Astrocyte (in vitro differentiated cells and primary cell): ENCODE measurements at regions not wholly inside any gene's neighbourhood (a gene's known extent, or its start where the extent isn't known, plus 50 kb on each side); places are given as distances from the start of the nearest gene placed in this dataset.

Experiments
- EZH2 ChIP-seq: IDR thresholded peaks from 2 replicates; pipeline ENCODE4 v1.6.1; 2012; ENCODE audit warnings: mild to moderate bottlenecking, low read length, inconsistent platforms; ENCODE audit not compliant: insufficient read depth
- TF ChIP-seq, protein P1 (sequence below): IDR thresholded peaks from 2 replicates; pipeline ENCODE4 v1.5.1; 2011; ENCODE audit warnings: low read depth, mild to moderate bottlenecking, inconsistent platforms, low read length, moderate library complexity; ENCODE audit not compliant: insufficient read depth

DNA sequence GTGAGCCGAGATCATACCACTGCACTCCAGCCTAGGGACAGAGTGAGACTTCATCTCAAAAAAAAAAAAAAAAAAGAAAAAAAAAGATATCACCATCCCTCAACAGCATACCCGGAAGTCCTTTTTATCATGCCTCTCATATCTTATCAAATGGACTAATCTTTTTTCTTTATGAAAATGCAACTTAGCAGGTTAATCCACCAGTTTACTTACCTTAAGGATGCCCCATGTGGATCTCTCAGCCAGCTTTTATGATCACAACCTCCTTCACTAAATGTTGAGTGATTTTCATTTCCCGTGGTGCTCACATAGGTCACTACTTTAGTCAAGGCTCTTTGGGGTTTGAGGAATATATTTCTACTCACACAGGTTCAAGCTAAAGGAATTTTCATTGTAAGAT is 248.8 kb upstream of the TBX3 start:
- TF ChIP-seq, protein P1, sequence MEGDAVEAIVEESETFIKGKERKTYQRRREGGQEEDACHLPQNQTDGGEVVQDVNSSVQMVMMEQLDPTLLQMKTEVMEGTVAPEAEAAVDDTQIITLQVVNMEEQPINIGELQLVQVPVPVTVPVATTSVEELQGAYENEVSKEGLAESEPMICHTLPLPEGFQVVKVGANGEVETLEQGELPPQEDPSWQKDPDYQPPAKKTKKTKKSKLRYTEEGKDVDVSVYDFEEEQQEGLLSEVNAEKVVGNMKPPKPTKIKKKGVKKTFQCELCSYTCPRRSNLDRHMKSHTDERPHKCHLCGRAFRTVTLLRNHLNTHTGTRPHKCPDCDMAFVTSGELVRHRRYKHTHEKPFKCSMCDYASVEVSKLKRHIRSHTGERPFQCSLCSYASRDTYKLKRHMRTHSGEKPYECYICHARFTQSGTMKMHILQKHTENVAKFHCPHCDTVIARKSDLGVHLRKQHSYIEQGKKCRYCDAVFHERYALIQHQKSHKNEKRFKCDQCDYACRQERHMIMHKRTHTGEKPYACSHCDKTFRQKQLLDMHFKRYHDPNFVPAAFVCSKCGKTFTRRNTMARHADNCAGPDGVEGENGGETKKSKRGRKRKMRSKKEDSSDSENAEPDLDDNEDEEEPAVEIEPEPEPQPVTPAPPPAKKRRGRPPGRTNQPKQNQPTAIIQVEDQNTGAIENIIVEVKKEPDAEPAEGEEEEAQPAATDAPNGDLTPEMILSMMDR: no peak
- no peak for TF ChIP-seq EZH2
